Esophagus muscularis mucosa (tissue), 4 donors: ENCODE measurements at regions not wholly inside any gene's neighbourhood (a gene's known extent, or its start where the extent isn't known, plus 50 kb on each side); places are given as distances from the start of the nearest gene placed in this dataset.

Experiments
- DNase-seq: peaks from one replicate; pipeline ENCODE4 v3.0.0-alpha.2; 2017; ENCODE audit errors: extremely low spot score
- H3K27ac ChIP-seq, 4 donors: fragments of 200-600 bp; sonication (generic); replicated peaks in 1 of 4; 1 replicate in 3 of 4; 2 replicates in 1 of 4; pipeline ENCODE4 v1.5.1; 2016 to 2019; ENCODE audit warnings: mild to moderate bottlenecking in 1 of 4
- H3K27me3 ChIP-seq, 4 donors: fragments of 200-600 bp; sonication (generic); one replicate each; pipeline versions ENCODE4 v1.5.1 to v1.6.0; 2016 to 2019
- H3K36me3 ChIP-seq, 4 donors: fragments of 200-600 bp; sonication (generic); one replicate each; pipeline ENCODE4 v1.5.1; 2016 to 2019
- H3K4me1 ChIP-seq, 4 donors: fragments of 200-600 bp; sonication (generic); one replicate each; pipeline ENCODE4 v1.5.1; 2016 to 2019
- H3K4me3 ChIP-seq, 4 donors: fragments of 200-600 bp; sonication (generic); 1 replicate in 2 of 4; 2 replicates in 2 of 4; pipeline ENCODE4 v1.5.1; 2016 to 2019; ENCODE audit warnings: mild to moderate bottlenecking in 4 of 4, moderate library complexity in 1 of 4
- H3K9me3 ChIP-seq, 4 donors: fragments of 200-600 bp; sonication (generic); 1 replicate in 3 of 4; 2 replicates in 1 of 4; pipeline ENCODE4 v1.5.1; 2016 to 2019
- CTCF ChIP-seq, 3 experiments: fragments of 200-600 bp in 2 of 3; fragments of 450-650 bp in 1 of 3; sonication (generic) in 2 of 3; IDR thresholded peaks; one replicate each; pipeline ENCODE4 v1.5.1; 2017 to 2019; ENCODE audit warnings: antibody characterized with exemption in 3 of 3, mild to moderate bottlenecking in 2 of 3, moderate library complexity in 1 of 3
- EP300 ChIP-seq: sonication (generic); formaldehyde crosslinking; IDR thresholded peaks from one replicate; pipeline ENCODE4 v1.6.1; 2017; ENCODE audit warnings: antibody characterized with exemption
- POLR2A ChIP-seq: fragments of 450-650 bp; IDR thresholded peaks from one replicate; pipeline ENCODE4 v1.6.1; 2017; ENCODE audit warnings: antibody characterized with exemption, moderate library complexity, mild to moderate bottlenecking, low read depth
- POLR2AphosphoS5 ChIP-seq, 2 donors: sonication (generic); formaldehyde crosslinking; IDR thresholded peaks; one replicate each; pipeline ENCODE4 v1.6.1; 2017; ENCODE audit warnings: antibody characterized with exemption in 2 of 2
- whole genome bisulfite sequencing: methylation state at CpG from one replicate; pipeline ENCODE4 v1.1.5; 2018; 5-methylcytosine and 5-hydroxymethylcytosine counted together
- intact Hi-C: fragments of 100-400 bp; cut with DNase I; formaldehyde crosslinking; loops from one replicate; pipeline ENCODE4 v1.15.1; 2023

- intact Hi-C loops: no loop called here
These were observed 506.2 kb downstream of the MID1IP1 start for GRCh38 chrX:39307488-39307887.

GRCh38 chrX:39308126-39308525, 506.9 kb downstream of the MID1IP1 start:
- no peak for TF ChIP-seq CTCF (IDR thresholded peaks at IDR 0.05)
- no peak for TF ChIP-seq POLR2AphosphoS5 (IDR thresholded peaks at IDR 0.05)
- TF ChIP-seq EP300: no peak
- no peak for TF ChIP-seq POLR2A
- Histone ChIP-seq H3K9me3 (peaks cover 0 to 4% (median 0%) of the 10 kb centered on the region in 4 donors), H3K4me3 (no peak overlapping the region), H3K4me1 (peaks cover 3 to 13% (median 9%) of the 10 kb centered on the region in 4 donors), H3K27ac (no peak overlapping the region), H3K27me3 (no peaks in the 10 kb centered on the region), H3K36me3 (no peaks in the 10 kb centered on the region)
- intact Hi-C loops: no loop called here
- DNase-seq: no peak
- WGBS: 63% methylated on average over 1 of the region's 1 CpG

More at GRCh38 chrX:39307488-39307887, 506.2 kb downstream of the MID1IP1 start:
- TF ChIP-seq POLR2AphosphoS5 (IDR thresholded peaks at IDR 0.05) (no peak), CTCF (IDR thresholded peaks at IDR 0.05) (no peak), EP300 (no peak), POLR2A (no peak)
- no peaks in the 10 kb centered on the region for H3K36me3 ChIP-seq
- no peak overlapping the region for H3K27ac ChIP-seq
- H3K4me1 ChIP-seq: peaks cover 3 to 13% (median 9%) of the 10 kb centered on the region in 4 donors
- no peak for DNase-seq
- 81% methylated on average over 2 of the region's 2 CpGs for WGBS
- no peak overlapping the region for H3K4me3 ChIP-seq
- no peaks in the 10 kb centered on the region for H3K27me3 ChIP-seq
- H3K9me3 ChIP-seq: peaks cover 0 to 8% (median 0%) of the 10 kb centered on the region in 4 donors

- Histone ChIP-seq H3K27ac (no peak overlapping the region), H3K4me3 (no peak overlapping the region), H3K9me3 (no peaks in the 10 kb centered on the region), H3K36me3 (no peaks in the 10 kb centered on the region), H3K27me3 (no peaks in the 10 kb centered on the region), H3K4me1 (peaks cover 3 to 13% (median 9%) of the 10 kb centered on the region in 4 donors)
- TF ChIP-seq EP300 (no peak), POLR2AphosphoS5 (IDR thresholded peaks at IDR 0.05) (no peak), POLR2A (no peak), CTCF (IDR thresholded peaks at IDR 0.05) (no peak)
- intact Hi-C loops: no loop called here
- DNase-seq: no peak
- 60% methylated on average over 5 of the region's 6 CpGs for WGBS
These were observed 507.9 kb downstream of the MID1IP1 start for GRCh38 chrX:39309018-39309635.

GRCh38 chrX:39309721-39310152, 508.5 kb downstream of the MID1IP1 start:
- TF ChIP-seq POLR2A: no peak
- no peak for TF ChIP-seq EP300
- no peak for TF ChIP-seq CTCF (IDR thresholded peaks at IDR 0.05)
- TF ChIP-seq POLR2AphosphoS5 (IDR thresholded peaks at IDR 0.05): no peak
- Histone ChIP-seq H3K4me3 (no peak overlapping the region), H3K36me3 (no peaks in the 10 kb centered on the region), H3K9me3 (no peaks in the 10 kb centered on the region), H3K27me3 (no peaks in the 10 kb centered on the region), H3K4me1 (peaks cover 3 to 13% (median 9%) of the 10 kb centered on the region in 4 donors), H3K27ac (no peak overlapping the region)
- 64% methylated on average over 7 of the region's 7 CpGs for WGBS
- no peak for DNase-seq
- intact Hi-C loops: no loop called here

- WGBS: 83% methylated on average over 4 of the region's 4 CpGs
- no peaks in the 10 kb centered on the region for H3K9me3 ChIP-seq
- TF ChIP-seq EP300 (no peak), CTCF (IDR thresholded peaks at IDR 0.05) (no peak), POLR2A (no peak), POLR2AphosphoS5 (IDR thresholded peaks at IDR 0.05) (no peak)
- H3K4me1 ChIP-seq: peaks cover 3 to 13% (median 9%) of the 10 kb centered on the region in 4 donors
- no peak overlapping the region for H3K4me3 ChIP-seq
- H3K36me3 ChIP-seq: no peaks in the 10 kb centered on the region
- H3K27me3 ChIP-seq: no peaks in the 10 kb centered on the region
- intact Hi-C loops: no loop called here
- DNase-seq: no peak
- no peak overlapping the region for H3K27ac ChIP-seq
These were observed 509.6 kb downstream of the MID1IP1 start for GRCh38 chrX:39310891-39311290.
